NCI-H460 (cell line): ENCODE measurements at regions not wholly inside any gene's neighbourhood (a gene's known extent, or its start where the extent isn't known, plus 50 kb on each side); places are given as distances from the start of the nearest gene placed in this dataset.

Experiments
- DNase-seq: peaks from one replicate; pipeline ENCODE4 v3.0.0-alpha.2; 2016; ENCODE audit warnings: low read depth; ENCODE audit errors: extremely low read depth

DNA sequence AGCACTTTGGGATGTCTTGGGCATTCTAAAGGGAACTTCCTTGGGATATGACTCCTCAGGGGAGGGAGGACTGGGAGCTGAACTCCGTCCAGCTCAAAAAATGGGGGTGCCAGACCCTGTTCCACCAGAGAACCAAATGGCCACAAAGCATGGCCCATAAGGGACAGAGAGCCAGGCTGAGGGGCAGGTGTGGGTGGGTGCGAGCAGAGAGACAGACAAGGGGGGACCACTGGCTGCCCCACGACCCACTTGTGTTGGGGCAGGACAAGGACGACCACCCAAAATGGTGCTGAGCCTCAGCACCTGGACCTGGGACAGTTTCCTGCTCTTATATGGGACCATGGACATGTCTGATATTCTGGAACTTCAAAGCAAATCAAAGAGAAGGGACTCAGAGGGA, 148.2 kb upstream of the MLN start:
- no peak for DNase-seq

DNA sequence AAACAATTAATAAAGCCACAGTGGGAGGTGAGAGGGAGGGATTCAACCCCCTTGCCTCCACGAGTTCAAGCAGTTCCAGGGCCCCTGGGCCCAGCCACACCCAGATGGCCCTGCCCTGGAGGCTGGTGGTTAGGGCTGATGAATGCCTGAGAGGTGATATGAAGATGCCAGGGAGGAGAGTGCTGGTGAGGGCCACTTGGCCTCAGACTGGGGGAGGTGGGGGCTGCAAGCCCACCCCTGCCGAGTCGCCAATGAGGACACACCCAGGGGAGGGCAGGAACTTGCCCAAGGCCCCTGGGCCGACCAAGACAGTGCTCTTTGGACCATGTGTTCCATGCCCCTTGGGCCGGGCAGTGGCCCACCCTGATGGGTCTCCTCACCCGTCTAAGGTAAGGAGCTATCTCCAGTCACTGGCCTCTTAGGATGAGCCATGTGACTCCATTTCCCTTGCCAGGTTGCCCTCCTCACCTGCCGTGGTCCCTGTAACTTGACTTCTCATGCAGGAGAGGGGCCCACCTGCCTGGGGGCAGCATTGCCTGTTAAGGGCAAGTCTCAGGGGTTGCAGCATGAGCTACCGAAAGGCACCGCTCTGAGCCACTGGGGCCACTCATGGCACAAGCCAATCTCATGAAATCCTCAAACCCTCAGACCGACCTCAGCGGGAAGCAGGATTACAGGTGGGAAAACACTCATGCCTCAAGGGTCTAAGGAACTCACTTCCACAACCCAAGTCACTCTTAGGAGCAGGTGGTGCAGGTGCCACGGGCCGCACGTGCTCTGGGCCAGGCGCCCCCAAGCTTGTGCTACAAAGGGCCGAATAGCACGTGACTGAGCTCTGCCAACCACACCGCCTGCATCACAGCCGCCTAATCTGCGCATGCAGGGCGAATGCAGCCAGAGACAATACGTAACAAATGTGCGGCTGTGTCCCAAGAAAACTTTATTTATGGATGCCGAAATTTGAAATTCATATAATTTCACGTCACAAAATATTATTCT, 147.4 kb upstream of the MLN start:
- DNase-seq: no peak

DNA sequence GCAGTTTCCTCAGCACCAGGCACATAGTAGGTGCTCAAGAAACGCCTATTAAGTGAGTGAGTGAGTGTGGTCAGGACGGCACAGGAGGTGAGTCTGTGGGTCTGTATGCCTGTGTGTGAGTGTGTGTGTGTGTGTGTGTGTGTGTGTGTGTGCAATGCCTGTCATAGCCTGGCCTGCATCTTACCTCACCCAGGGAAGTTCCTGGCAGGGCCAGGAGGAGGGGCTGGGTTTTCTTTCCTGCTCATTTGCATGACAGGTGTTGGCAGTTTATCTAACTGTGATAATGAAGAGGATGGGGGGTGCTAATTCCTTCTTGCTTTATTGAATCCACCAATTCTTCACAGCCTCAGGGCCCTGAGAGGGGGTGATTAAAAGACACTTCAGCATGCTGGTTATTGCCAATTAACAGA, 146.7 kb upstream of the MLN start:
- no peak for DNase-seq

DNA sequence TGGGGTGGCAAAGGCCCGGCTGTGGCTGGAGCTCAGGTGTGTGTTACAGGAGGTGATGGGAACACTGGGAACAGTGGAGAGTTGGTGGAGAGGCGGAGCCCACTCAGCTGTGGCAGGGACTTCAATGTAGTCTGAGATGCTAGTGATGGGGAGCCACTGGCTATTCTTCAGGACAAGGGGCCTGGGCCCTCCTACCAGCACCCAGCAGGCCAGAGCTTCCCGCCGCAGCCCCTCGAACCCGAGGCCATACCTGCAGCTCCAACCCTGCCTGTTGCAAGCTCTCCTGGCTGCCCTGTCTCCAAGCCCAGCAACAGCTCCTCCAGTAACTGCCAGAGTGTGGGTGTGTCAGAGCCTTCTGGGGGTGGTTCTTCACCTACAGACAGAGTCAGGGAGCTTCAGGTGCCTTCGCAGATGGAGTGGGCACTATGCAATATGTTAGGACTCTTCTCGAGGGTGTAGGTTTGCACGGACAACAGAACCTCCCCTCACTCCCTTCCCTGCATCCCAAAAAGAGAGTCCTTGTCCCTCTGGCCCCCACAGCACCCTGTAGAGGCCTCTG, 146.2 kb upstream of the MLN start:
- DNase-seq: no peak

DNA sequence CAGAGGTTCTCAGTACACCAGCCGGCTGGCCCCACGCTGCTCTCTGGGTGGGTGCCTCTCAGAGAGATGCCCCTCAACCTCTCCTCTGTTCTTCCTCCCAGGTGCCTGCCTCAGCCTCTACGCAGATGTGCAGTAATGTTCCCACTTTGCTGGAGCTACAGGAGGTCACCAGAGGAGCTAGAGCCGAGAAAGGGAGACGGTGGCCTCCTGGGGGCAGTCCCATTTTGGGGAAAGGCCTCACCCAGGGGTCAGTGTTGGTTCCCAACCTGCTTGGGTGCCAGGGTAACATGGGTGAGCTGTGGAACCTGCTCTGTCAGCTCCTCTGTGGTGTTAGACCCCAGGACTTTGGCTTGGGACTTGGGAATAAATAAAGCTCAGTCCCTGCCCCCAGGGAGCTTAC, 145.3 kb upstream of the MLN start:
- DNase-seq: no peak

DNA sequence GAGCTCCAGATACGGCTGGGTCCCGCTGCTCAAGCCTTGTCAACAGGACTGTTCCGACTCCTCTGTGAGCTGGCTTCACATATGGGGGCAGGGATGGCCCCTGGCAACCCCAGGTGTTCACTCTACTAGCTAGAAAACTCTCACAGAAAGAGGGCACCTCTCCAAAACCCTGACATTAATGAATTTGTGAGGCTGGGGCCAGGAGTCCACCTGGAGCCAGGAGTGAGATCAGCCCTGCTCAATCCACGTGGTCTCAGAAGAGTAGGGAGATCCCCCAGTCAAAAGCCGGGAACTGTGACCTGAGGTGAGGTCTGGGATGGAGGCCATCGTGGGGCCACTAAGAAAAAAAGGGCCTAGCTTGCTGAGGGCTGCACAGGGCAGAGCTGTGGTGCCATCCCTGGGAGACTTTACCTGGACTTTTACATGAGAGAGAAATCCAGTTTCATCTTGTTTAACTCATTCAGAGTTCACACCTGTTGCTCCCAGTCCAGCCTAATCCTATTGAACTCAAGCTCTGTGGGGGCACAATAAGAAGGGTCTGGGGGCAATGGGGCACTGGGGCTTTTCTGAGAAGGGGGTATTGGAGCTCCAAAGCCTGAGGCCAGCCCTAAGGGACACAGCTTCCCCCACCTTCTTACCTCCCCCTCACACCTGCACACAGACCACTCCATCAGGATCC, 144.3 kb upstream of the MLN start:
- no peak for DNase-seq

DNA sequence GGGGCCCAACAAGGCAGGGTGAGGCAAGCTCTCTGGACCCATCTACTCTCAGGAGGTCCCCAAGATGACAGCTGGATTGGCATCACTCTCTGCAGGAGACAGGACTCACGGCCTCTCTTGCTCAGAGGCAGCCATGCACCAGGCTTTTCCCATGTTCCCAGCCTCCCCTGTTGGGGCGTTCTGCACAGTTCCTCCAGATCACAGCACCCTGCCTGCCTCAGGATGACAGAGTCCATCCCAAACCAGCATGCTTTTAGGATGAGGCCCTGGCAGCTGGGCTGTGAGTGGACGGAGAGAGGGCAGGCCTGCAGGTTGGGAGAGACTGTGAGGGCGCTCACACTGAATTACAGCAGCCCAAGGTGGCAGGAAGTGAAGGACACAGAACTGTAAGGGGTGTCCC, 143.2 kb upstream of the MLN start:
- DNase-seq: no peak

DNA sequence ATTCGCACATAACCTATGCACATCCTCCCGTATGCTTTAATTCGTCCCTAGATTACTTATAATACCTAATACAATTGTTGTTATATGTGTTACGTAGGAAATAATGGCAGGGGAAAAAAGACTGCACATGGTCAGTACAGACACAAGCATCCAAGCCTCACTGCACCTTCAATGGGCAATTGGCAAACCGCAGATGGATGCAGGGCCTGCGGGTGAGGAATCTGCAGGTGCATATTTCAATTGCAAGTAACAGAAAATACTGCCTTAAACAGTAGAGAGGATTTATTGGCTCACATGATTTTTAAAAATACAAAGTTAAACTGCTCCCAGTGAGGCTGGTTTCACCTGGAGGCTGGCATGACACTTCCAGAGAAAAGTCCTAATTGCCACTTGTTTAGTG, 142.1 kb upstream of the MLN start:
- DNase-seq: no peak

DNA sequence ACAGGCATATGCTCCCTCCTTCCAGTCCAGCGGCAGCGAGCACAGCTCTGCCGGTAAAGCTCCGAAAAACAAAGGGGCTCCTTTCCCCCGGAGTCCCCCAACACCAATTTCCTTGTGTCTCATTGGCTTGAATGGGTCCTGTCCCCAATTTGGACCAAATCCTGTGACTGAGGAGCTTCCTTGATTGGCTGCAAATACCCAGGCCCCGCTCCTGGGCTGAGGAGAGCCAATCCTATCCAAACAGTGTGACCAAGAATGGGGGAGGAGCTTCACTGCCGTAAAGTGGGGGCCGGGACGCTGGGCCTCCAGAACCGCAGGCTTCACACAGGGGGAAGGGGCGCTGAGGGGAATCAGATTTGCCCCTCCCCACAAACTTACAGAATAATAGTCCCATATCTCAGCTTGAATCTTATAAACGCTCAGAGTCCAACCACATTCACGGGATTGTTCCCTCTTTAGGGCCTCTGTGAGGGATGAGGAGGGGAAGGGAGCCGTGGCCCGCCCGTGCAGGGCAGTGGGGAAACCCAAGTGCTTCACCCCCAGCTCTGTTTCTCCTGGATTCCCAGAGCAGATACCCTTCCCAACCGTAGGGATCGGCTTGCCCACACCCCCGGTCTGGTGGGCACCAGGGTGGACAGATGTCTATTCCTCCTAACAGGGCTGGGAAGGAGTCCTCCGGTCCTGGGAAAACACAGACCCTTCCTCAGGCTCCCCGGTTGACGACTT, 141.0 kb upstream of the MLN start:
- no peak for DNase-seq

DNA sequence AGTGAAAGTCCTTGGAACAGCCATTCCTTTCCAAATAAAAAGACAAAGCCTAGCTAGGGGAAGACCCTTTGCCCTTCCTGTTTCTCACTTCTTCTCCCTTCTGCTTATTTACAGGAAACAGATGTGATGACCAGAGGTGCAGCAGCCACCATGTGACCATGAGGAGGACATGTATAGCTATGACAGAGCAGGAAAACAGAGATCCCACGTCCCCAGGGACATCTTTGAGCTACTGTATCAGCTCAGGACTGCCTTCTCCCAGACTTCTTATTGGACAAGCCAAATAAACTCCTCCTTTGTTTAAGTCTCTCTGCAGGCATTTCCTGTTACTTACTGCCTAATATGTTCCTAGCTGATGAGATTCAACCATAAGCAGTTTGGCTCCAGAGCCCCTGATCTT, 133.1 kb upstream of the MLN start:
- DNase-seq: no peak

DNA sequence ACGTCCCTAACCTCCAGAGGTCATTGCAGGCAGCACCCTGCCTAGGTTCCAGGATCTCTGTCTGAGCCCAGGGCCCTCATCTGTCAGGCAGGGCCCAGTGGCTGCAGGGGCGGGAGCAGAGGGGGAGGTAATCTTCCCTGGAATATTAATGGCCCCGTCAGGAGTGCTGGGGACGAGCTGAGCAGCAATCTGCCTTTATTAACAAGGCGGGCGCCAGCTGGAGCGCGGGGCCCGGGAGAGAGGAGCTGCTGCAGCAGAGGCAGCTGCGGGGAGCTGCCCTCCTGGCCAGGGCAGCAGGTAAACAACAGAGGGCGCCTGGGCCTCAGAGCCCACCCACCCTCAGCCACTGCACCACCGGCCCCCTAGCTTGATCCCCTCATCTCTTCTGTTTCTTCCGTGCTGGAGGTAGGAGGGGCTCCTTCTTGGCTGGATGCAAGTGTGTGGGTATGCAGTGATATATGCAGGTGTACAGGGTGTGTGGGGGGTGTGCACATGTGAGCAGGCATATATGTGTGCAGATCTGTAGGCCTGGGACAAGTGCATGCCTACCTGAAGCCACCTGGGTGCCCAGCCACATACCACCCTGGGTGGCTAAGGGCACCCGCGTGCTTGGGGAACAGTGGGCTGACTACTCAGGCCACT, 131.8 kb upstream of the MLN start:
- no peak for DNase-seq

DNA sequence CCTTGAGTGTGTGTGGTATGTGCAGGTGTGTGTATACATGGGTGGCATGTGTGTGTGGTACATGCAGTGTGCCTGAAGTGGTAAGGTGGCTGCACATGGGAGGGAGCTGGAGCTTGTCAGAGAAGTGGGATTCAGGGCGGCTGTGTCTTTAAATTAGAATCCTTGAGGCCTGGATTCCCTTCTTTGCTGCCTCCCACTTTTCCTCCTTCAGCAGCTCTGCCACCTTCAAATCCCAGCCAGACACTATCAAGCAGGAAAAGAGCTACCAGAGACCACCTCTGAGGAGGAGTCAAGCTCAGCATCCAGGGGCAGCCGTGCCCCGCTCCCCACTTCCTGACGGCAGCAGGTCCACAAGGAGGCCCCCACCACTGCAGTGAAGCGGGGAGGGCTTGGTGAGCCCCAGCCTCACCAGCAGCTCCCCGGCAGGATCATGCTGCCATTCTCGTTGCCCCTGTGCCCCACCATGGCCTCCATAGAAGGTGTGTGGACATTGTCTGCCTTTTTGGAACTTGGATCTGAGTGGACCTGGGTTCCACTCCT, 131.0 kb upstream of the MLN start:
- DNase-seq: no peak

DNA sequence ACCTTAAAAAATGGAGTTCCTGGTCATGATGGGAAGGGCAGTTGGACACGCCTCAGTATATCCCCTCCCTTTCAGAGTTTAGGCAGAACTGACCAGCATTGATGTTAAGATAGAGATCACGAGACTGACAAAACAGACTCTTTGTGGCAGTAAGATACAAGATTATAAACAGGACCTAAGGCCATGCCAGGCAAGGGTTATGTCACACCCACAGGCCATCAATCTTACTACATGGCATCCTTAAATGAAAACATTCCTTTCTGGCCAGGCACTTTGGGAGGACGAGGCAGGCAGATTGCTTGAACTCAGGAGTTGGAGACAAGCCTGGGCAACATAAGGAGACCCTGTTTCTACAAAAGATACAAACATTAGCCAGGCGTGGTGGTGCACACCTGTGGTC, 129.3 kb upstream of the MLN start:
- DNase-seq: no peak

DNA sequence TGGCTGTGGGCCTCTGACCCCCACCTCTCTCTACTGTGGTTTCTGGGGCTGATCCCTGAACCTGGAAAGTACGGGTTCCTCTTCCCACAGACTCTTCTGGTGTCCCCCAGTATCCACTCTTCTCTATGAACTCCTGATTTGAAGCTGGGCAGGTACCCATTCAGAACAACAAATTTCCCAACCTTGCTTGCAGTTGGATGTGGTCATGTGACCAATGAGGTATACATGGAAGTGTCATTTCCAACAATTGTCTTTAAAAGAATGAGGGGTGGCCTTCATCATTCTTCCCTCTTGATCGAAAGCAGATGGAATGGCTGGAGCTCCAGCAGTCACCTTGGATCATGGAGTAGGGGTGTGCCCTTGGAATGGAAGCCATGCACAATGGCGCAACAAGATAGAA, 128.0 kb upstream of the MLN start:
- no peak for DNase-seq

DNA sequence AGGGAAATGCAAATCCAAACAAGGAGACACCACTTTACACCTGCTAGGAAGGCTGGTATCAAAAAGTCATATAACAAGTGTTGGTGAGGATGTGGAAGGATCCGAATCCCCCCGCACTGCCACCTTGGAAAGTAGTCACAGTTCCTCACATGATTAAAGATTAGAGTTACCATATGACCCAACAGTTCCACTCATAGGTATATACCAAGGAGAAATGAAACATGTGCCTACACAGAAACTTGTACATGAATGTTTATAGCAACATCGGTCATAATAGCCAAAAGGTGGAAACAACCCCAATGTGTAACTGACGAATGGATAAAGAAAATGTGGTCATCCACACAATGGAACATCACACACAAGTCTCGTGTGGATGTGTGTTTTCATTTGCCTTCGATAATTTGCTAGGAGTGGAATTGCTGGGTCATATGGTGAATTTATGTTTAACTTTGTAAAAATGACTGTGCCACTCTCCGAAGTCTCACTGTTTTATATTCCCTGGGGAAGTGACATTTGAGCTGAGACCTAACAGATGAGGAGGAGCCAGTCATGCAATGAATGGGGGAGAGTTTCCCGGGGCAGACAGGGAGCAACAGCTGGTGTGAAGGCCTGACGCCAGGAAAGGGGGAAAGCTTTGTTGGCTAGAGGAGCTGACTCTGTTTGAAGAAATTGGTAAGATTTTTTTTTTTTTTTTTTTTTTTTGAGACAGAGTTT, 125.9 kb upstream of the MLN start:
- DNase-seq: no peak

DNA sequence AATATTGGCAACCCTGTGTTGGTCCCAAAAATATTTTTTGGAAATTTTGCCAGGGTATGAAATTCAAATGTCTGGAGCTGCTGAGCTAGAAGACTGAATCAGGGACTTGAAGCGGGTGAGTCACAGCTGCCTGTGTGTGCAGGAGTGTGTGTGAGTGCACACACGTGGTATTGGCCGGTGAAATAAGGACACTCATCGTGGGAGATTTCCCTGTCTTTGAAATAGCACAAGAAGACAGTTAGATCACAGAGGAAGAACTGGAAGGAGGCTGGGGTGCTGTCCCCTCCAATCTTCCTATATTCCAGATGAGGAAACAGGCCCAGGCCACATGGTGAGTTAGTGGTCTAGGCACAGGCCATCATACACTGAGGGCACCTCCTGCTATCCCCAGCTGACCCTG, 123.8 kb upstream of the MLN start:
- no peak for DNase-seq

DNA sequence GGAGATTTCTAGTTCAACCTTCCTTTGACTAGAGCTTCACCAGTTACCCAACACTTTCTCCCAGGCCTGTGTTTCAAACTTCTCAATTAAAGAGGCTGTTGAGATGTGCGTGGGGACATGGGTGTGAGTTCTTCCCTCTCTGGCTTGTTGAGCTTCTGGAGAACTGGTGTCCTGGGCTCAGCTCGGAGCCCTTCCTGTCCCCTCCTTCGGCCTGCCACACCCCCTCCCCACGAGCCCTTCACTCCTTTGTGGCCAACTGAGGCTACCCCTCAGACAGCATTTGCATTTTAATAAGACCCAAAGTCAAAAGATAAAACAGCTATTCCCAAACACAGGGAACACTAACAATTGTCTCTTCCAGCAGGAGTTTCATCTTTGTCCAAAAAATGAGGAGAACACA, 123.3 kb upstream of the MLN start:
- DNase-seq: no peak

DNA sequence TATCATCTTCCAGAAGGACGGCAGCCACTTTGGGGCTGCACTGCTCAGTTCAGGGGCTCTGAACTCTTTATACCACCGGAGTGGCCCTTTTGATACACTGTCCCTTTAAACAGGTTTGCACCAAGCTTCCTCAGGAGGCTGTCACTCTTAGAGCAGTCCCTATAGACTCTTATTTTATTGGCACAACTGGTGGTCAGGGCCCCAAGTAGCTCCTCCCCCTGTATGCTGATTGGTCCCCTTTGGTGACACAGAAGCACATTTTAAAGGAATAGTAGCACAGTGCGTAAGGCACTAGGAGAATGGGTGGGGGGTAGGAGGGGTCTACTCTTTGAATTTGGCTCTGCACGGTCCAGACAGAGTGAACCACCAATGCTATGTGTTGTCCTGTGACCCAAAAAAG, 122.6 kb upstream of the MLN start:
- DNase-seq: no peak

DNA sequence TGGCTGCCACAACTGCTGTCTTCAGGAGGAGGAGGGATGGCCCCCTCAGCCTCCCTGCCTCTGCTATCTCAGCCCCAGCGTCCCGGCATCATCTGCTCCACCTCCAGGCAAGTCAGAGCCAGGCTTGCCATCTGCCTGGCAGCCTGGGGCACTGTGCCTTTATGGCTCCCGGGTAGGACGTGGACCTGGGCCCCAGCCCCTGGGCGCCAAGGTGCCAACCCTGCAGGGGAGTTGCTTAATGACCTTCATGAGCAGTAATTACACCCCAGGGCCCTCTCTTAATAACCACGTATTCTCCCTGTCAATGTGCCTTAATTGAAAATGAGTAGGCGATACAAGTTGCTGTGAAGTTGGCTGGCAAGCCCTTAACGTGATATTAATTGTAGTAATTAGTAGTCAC, 122.1 kb upstream of the MLN start:
- no peak for DNase-seq

DNA sequence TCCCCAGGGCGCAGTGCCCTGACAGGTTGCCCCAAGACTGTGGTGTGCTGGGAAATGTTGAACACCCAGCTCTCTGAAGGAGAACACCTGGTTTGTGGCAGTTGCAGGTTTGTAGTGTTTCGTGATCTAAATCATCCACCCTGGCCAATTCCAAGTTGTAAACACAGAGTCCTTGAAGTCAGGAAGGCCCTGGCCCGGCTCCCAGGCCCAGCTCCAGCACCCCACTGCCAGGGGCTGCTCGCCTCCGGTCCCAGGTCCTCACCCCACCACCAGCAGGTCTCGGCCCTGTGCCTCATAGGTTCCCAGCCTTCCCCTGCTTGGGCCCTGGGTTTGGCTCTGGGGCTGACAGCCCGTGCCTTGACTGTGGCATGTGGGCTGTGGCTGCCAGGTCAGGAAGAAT, 121.4 kb upstream of the MLN start:
- DNase-seq: no peak
